ENCODE measurements at regions not wholly inside any gene's neighbourhood (a gene's known extent, or its start where the extent isn't known, plus 50 kb on each side); places are given as distances from the start of the nearest gene placed in this dataset.

GRCh38 chr10:86596266-86596665 lies 58.1 kb upstream of the OPN4 start:
- TF ChIP-seq CTCF (IDR thresholded peaks at IDR 0.05; ENCODE audit: insufficient read depth, low read depth, low read length) (no peak), EZH2 (IDR thresholded peaks at IDR 0.05; ENCODE audit: insufficient read depth, low read length) (no peak)

Data from astrocyte (in vitro differentiated cells and primary cell).